GM23248 (cell line): ENCODE measurements at regions not wholly inside any gene's neighbourhood (a gene's known extent, or its start where the extent isn't known, plus 50 kb on each side); places are given as distances from the start of the nearest gene placed in this dataset.

ENCODE experiments used
- DNase-seq: peaks from one replicate; pipeline ENCODE4 v3.0.0-alpha.2; 2015
- H2AFZ ChIP-seq: fragments of 200-600 bp; sonication (generic); 2 replicates; pipeline ENCODE4 v1.6.1; 2016; ENCODE audit warnings: antibody characterized with exemption
- H3F3A ChIP-seq: fragments of 200-600 bp; sonication (generic); 2 replicates; pipeline ENCODE4 v1.6.1; 2016; ENCODE audit warnings: mild to moderate bottlenecking, antibody characterized with exemption, mixed run types; ENCODE audit not compliant: insufficient read depth
- H3K27ac ChIP-seq: fragments of 200-600 bp; sonication (generic); 2 replicates; pipeline ENCODE4 v1.5.1; 2016; ENCODE audit warnings: mild to moderate bottlenecking
- H3K27me3 ChIP-seq: fragments of 200-600 bp; sonication (generic); replicated peaks from 2 replicates; pipeline ENCODE4 v1.6.1; 2016; ENCODE audit warnings: mild to moderate bottlenecking; ENCODE audit not compliant: insufficient read depth
- H3K36me3 ChIP-seq: fragments of 200-600 bp; sonication (generic); 2 replicates; pipeline ENCODE4 v1.6.1; 2016; ENCODE audit warnings: low read depth, mild to moderate bottlenecking
- H3K4me1 ChIP-seq: fragments of 200-600 bp; sonication (generic); 2 replicates; pipeline ENCODE4 v1.6.1; 2016; ENCODE audit warnings: mild to moderate bottlenecking; ENCODE audit not compliant: insufficient read depth
- H3K4me2 ChIP-seq: fragments of 200-600 bp; sonication (generic); one replicate; pipeline ENCODE4 v1.6.1; 2016; ENCODE audit warnings: mild to moderate bottlenecking; ENCODE audit not compliant: unreplicated experiment
- H3K4me3 ChIP-seq: fragments of 200-600 bp; sonication (generic); 2 replicates; pipeline ENCODE4 v1.5.1; 2016; ENCODE audit warnings: mild to moderate bottlenecking
- H3K79me2 ChIP-seq: fragments of 200-600 bp; sonication (generic); 2 replicates; pipeline ENCODE4 v1.6.1; 2016; ENCODE audit warnings: mild to moderate bottlenecking; ENCODE audit not compliant: insufficient read depth
- H3K9ac ChIP-seq: fragments of 200-600 bp; sonication (generic); 2 replicates; pipeline ENCODE4 v1.6.1; 2016; ENCODE audit warnings: mild to moderate bottlenecking
- H3K9me2 ChIP-seq: fragments of 200-600 bp; sonication (generic); 2 replicates; pipeline ENCODE4 v1.6.1; 2016; ENCODE audit warnings: mixed run types, mild to moderate bottlenecking, moderate library complexity; ENCODE audit not compliant: insufficient read depth
- H3K9me3 ChIP-seq: fragments of 200-600 bp; sonication (generic); one replicate; pipeline ENCODE4 v1.6.1; 2017; ENCODE audit warnings: low read depth
- H4K20me1 ChIP-seq: fragments of 200-600 bp; sonication (generic); 2 replicates; pipeline ENCODE4 v1.6.0; 2016; ENCODE audit not compliant: insufficient read depth
- EZH2 ChIP-seq: fragments of 200-600 bp; sonication (generic); IDR thresholded peaks from 2 replicates; pipeline ENCODE4 v1.6.1; 2018; ENCODE audit warnings: antibody characterized with exemption, mild to moderate bottlenecking; ENCODE audit not compliant: insufficient read depth, poor library complexity, severe bottlenecking
- EZH2phosphoT487 ChIP-seq: fragments of 200-600 bp; sonication (generic); IDR thresholded peaks from 2 replicates; pipeline ENCODE4 v1.6.1; 2018; ENCODE audit warnings: antibody characterized with exemption, moderate library complexity, mild to moderate bottlenecking, low read depth; ENCODE audit not compliant: insufficient read depth
- WGBS, 2 experiments: methylation state at CpG; one replicate each; pipeline ENCODE4 v1.1.6; 2015 to 2017; ENCODE audit warnings: low lambda C conversion rate in 2 of 2, low coverage in 1 of 2; ENCODE audit errors: missing lambda C conversion rate in 2 of 2; 5-methylcytosine and 5-hydroxymethylcytosine counted together
- in situ Hi-C: fragments of 300-500 bp; cut with MboI; formaldehyde crosslinking; loops from 2 replicates; pipeline ENCODE4 v1.15.0; 2020

GRCh38 chr6:113482771-113483170 is 374.4 kb upstream of the MARCKS start:
- Histone ChIP-seq H3K9ac (no peak overlapping the region), H4K20me1 (no peaks in the 10 kb centered on the region), H2AFZ (no peak overlapping the region), H3K36me3 (no peaks in the 10 kb centered on the region), H3K27ac (no peak overlapping the region), H3K4me2 (no peak overlapping the region), H3K9me3 (no peaks in the 10 kb centered on the region), H3K9me2 (no peaks in the 10 kb centered on the region), H3K79me2 (no peaks in the 10 kb centered on the region), H3K4me3 (no peak overlapping the region), H3K4me1 (no peaks in the 10 kb centered on the region), H3F3A (no peaks in the 10 kb centered on the region), H3K27me3 (no peaks in the 10 kb centered on the region)
- in situ Hi-C loops, result no loop called here
- no peak for TF ChIP-seq EZH2
- no peak for TF ChIP-seq EZH2phosphoT487
- WGBS, 2 experiments, result 91 to 93% methylated on average over 3 of the region's 3 CpGs
- DNase-seq, result no peak

GRCh38 chr6:113486199-113486598 is 370.9 kb upstream of the MARCKS start:
- TF ChIP-seq EZH2phosphoT487 (no peak), EZH2 (no peak)

GRCh38 chr6:113487489-113488058 is 369.6 kb upstream of the MARCKS start:
- Histone ChIP-seq H3K9ac (no peak overlapping the region), H3K79me2 (no peaks in the 10 kb centered on the region), H3K27ac (no peak overlapping the region), H3K9me3 (no peaks in the 10 kb centered on the region), H3K4me3 (no peak overlapping the region), H2AFZ (no peak overlapping the region), H3K9me2 (no peaks in the 10 kb centered on the region), H3F3A (no peaks in the 10 kb centered on the region; the same call in 1 of the 2 replicates), H3K27me3 (no peaks in the 10 kb centered on the region), H3K4me2 (no peak overlapping the region), H4K20me1 (no peaks in the 10 kb centered on the region), H3K36me3 (no peaks in the 10 kb centered on the region), H3K4me1 (peaks cover 15% of the 10 kb centered on the region)
- WGBS, 2 experiments, result 93 to 96% methylated on average over 2 of the region's 2 CpGs
- no peak for DNase-seq
- in situ Hi-C loops, result no loop called here
- TF ChIP-seq EZH2phosphoT487 (no peak), EZH2 (no peak)

More at GRCh38 chr6:113486199-113486598, 370.9 kb upstream of the MARCKS start:
- Histone ChIP-seq H3K27ac (no peak overlapping the region), H3K4me2 (no peak overlapping the region), H3F3A (no peaks in the 10 kb centered on the region; the same call in 1 of the 2 replicates), H4K20me1 (no peaks in the 10 kb centered on the region), H2AFZ (no peak overlapping the region), H3K9ac (no peak overlapping the region), H3K27me3 (no peaks in the 10 kb centered on the region), H3K4me1 (peaks cover 15% of the 10 kb centered on the region), H3K4me3 (no peak overlapping the region), H3K36me3 (no peaks in the 10 kb centered on the region), H3K79me2 (no peaks in the 10 kb centered on the region), H3K9me3 (no peaks in the 10 kb centered on the region), H3K9me2 (no peaks in the 10 kb centered on the region)
- 35 to 50% methylated on average over 2 of the region's 2 CpGs for WGBS, 2 experiments
- DNase-seq, result no peak
- in situ Hi-C loops, result no loop called here

- no peak overlapping the region for H3K4me3 ChIP-seq
- H3F3A ChIP-seq, result no peaks in the 10 kb centered on the region; the same call in 1 of the 2 replicates
- TF ChIP-seq EZH2 (no peak), EZH2phosphoT487 (no peak)
- WGBS, 2 experiments, result 89 to 92% methylated on average over 2 of the region's 2 CpGs
- in situ Hi-C loops, result no loop called here
- no peaks in the 10 kb centered on the region for H3K9me3 ChIP-seq
- H2AFZ ChIP-seq, result no peak overlapping the region
- no peaks in the 10 kb centered on the region for H3K36me3 ChIP-seq
- H3K4me1 ChIP-seq, result peaks cover 15% of the 10 kb centered on the region
- DNase-seq, result no peak
- H3K4me2 ChIP-seq, result no peak overlapping the region
- H3K27me3 ChIP-seq, result no peaks in the 10 kb centered on the region
- no peaks in the 10 kb centered on the region for H3K9me2 ChIP-seq
- no peaks in the 10 kb centered on the region for H4K20me1 ChIP-seq
- no peaks in the 10 kb centered on the region for H3K79me2 ChIP-seq
- no peak overlapping the region for H3K27ac ChIP-seq
- H3K9ac ChIP-seq, result no peak overlapping the region
These were observed 369.1 kb upstream of the MARCKS start for GRCh38 chr6:113488061-113488460.
